MM.1S (cell line): ENCODE measurements at regions not wholly inside any gene's neighbourhood (a gene's known extent, or its start where the extent isn't known, plus 50 kb on each side); places are given as distances from the start of the nearest gene placed in this dataset.

ENCODE experiments used
- DNase-seq: peaks from one replicate; pipeline ENCODE4 v3.0.0-alpha.2; 2015
- H2AFZ ChIP-seq: fragments of 300-600 bp; sonication (generic); 2 replicates; pipeline ENCODE4 v1.6.0; 2016; ENCODE audit warnings: antibody characterized with exemption, low read length
- H3F3A ChIP-seq: fragments of 300-600 bp; sonication (generic); 2 replicates; pipeline ENCODE4 v1.6.1; 2016; ENCODE audit warnings: mild to moderate bottlenecking, antibody characterized with exemption, low read length, moderate library complexity, mixed read lengths; ENCODE audit not compliant: insufficient read depth
- H3K27ac ChIP-seq: fragments of 300-600 bp; sonication (generic); 2 replicates; pipeline ENCODE4 v1.5.1; 2016; ENCODE audit warnings: mild to moderate bottlenecking, low read length
- H3K27me3 ChIP-seq: fragments of 300-600 bp; sonication (generic); replicated peaks from 2 replicates; pipeline ENCODE4 v1.6.0; 2016; ENCODE audit warnings: low read length; ENCODE audit not compliant: insufficient read depth
- H3K36me3 ChIP-seq: fragments of 300-600 bp; sonication (generic); replicated peaks from 2 replicates; pipeline ENCODE4 v1.6.1; 2016; ENCODE audit warnings: mild to moderate bottlenecking, low read length, mixed read lengths; ENCODE audit not compliant: insufficient read depth
- H3K4me1 ChIP-seq: fragments of 300-600 bp; sonication (generic); 2 replicates; pipeline ENCODE4 v1.6.1; 2016; ENCODE audit warnings: low read length, mixed read lengths
- H3K4me2 ChIP-seq: fragments of 300-600 bp; sonication (generic); 2 replicates; pipeline ENCODE4 v1.6.0; 2016; ENCODE audit warnings: low read depth, low read length
- H3K4me3 ChIP-seq: fragments of 300-600 bp; sonication (generic); 2 replicates; pipeline ENCODE4 v1.5.1; 2016; ENCODE audit warnings: low read length, mixed read lengths
- H3K79me2 ChIP-seq: fragments of 300-600 bp; sonication (generic); 2 replicates; pipeline ENCODE4 v1.6.1; 2016; ENCODE audit warnings: mixed run types, low read length, mixed read lengths
- H3K9ac ChIP-seq: fragments of 300-600 bp; sonication (generic); 2 replicates; pipeline ENCODE4 v1.6.1; 2016; ENCODE audit warnings: low read length, mixed read lengths
- H3K9me2 ChIP-seq: fragments of 300-600 bp; sonication (generic); replicated peaks from 2 replicates; pipeline ENCODE4 v1.6.1; 2016; ENCODE audit warnings: mild to moderate bottlenecking, low read length, mixed read lengths; ENCODE audit not compliant: insufficient read depth
- H3K9me3 ChIP-seq: fragments of 300-600 bp; sonication (generic); replicated peaks from 2 replicates; pipeline ENCODE4 v1.6.1; 2016; ENCODE audit warnings: mild to moderate bottlenecking, low read length, mixed read lengths; ENCODE audit not compliant: insufficient read depth
- H4K20me1 ChIP-seq: fragments of 300-600 bp; sonication (generic); 2 replicates; pipeline ENCODE4 v1.6.1; 2016; ENCODE audit warnings: mild to moderate bottlenecking, low read length, moderate library complexity, mixed read lengths; ENCODE audit not compliant: insufficient read depth
- EZH2 ChIP-seq: fragments of 300-600 bp; sonication (generic); optimal IDR thresholded peaks from 2 replicates; pipeline ENCODE3; 2017; ENCODE audit warnings: low read depth, mild to moderate bottlenecking, antibody characterized with exemption, low read length, mixed read lengths
- EZH2phosphoT487 ChIP-seq: fragments of 300-600 bp; sonication (generic); IDR thresholded peaks from 2 replicates; pipeline ENCODE4 v1.6.1; 2018; ENCODE audit warnings: antibody characterized with exemption, low read length
- TF ChIP-seq, protein P1 (sequence below): fragments of 300-600 bp; sonication (generic); IDR thresholded peaks from 2 replicates; pipeline ENCODE4 v1.5.1; 2016; ENCODE audit warnings: antibody characterized with exemption, low read length, mixed read lengths

DNA sequence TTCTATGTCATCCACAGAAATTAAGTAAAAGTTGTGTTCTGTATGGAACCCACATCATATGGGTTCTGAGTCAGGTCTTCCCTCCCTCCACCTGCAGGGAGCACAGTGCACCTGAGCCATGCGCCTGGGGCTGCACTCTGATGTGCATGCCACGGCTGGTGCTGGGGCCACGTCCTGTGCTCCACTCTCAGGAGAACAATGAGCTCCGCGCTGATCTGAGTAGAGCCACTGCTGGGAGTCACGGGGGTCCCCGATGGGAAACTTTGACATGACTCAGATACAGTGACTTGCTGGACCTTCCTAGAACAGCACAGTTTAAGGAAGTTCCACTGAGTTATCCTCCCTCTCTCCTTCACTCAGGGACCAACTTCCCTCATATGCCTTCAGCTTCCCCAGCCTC, 683.4 kb downstream of the TMEM121 start:
- no peaks in the 10 kb centered on the region for H3K27me3 ChIP-seq

DNA sequence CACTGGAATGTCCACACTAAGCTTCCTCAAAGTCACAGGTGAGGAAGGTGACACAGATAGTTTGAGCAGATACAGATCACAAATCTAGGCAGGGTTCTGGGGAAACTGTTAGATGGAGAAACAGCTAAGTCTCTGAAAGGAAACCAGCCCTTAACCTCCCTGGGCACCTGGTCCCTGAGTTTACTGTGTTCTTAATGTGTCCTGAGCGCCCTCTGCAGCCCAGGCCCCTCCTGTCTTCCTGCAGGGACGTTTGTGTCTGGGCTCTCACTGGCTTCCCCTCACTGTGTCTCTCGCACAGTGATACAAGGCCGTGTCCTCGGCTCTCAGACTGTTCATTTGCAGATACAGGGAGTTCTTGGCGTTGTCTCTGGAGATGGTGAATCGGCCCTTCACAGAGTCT, 684.3 kb downstream of the TMEM121 start:
- Histone ChIP-seq H3K9me3 (no peaks in the 10 kb centered on the region), H4K20me1 (no peaks in the 10 kb centered on the region), H3F3A (no peaks in the 10 kb centered on the region), H3K4me3 (no peak overlapping the region), H3K27ac (no peak overlapping the region), H3K9me2 (no peaks in the 10 kb centered on the region), H2AFZ (no peak overlapping the region), H3K27me3 (no peaks in the 10 kb centered on the region), H3K4me1 (no peaks in the 10 kb centered on the region), H3K79me2 (no peaks in the 10 kb centered on the region), H3K36me3 (no peaks in the 10 kb centered on the region), H3K9ac (no peak overlapping the region), H3K4me2 (no peak overlapping the region)
- DNase-seq, result no peak
- TF ChIP-seq, protein P1, sequence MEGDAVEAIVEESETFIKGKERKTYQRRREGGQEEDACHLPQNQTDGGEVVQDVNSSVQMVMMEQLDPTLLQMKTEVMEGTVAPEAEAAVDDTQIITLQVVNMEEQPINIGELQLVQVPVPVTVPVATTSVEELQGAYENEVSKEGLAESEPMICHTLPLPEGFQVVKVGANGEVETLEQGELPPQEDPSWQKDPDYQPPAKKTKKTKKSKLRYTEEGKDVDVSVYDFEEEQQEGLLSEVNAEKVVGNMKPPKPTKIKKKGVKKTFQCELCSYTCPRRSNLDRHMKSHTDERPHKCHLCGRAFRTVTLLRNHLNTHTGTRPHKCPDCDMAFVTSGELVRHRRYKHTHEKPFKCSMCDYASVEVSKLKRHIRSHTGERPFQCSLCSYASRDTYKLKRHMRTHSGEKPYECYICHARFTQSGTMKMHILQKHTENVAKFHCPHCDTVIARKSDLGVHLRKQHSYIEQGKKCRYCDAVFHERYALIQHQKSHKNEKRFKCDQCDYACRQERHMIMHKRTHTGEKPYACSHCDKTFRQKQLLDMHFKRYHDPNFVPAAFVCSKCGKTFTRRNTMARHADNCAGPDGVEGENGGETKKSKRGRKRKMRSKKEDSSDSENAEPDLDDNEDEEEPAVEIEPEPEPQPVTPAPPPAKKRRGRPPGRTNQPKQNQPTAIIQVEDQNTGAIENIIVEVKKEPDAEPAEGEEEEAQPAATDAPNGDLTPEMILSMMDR, result no peak
- TF ChIP-seq EZH2 (no peak), EZH2phosphoT487 (no peak)

More for the DNA sequence above, 683.4 kb downstream of the TMEM121 start:
- no peaks in the 10 kb centered on the region for H3K9me2 ChIP-seq
- no peak overlapping the region for H3K4me3 ChIP-seq
- H3K9me3 ChIP-seq, result no peaks in the 10 kb centered on the region
- H4K20me1 ChIP-seq, result no peaks in the 10 kb centered on the region
- no peaks in the 10 kb centered on the region for H3K79me2 ChIP-seq
- no peak overlapping the region for H3K27ac ChIP-seq
- H3K36me3 ChIP-seq, result no peaks in the 10 kb centered on the region
- no peaks in the 10 kb centered on the region for H3K4me1 ChIP-seq
- no peak overlapping the region for H2AFZ ChIP-seq
- no peak for DNase-seq
- H3K9ac ChIP-seq, result no peak overlapping the region
- H3F3A ChIP-seq, result no peaks in the 10 kb centered on the region
- TF ChIP-seq, protein P1, result no peak
- TF ChIP-seq EZH2 (no peak), EZH2phosphoT487 (no peak)
- H3K4me2 ChIP-seq, result no peak overlapping the region

- Histone ChIP-seq H4K20me1 (no peaks in the 10 kb centered on the region), H3K4me2 (no peak overlapping the region), H3K36me3 (no peaks in the 10 kb centered on the region), H3K4me1 (no peaks in the 10 kb centered on the region), H3K27ac (no peak overlapping the region), H3K79me2 (no peaks in the 10 kb centered on the region), H3K9me2 (no peaks in the 10 kb centered on the region), H3K9me3 (no peaks in the 10 kb centered on the region), H3K4me3 (no peak overlapping the region), H3K27me3 (no peaks in the 10 kb centered on the region), H3K9ac (no peak overlapping the region), H2AFZ (no peak overlapping the region), H3F3A (no peaks in the 10 kb centered on the region)
- no peak for DNase-seq
- TF ChIP-seq, protein P1, result no peak
- TF ChIP-seq EZH2phosphoT487 (no peak), EZH2 (no peak)
Observed at GRCh38 chr14:106211334-106211900, 685.0 kb downstream of the TMEM121 start.
